GM04503 (cell line): ENCODE measurements at regions not wholly inside any gene's neighbourhood (a gene's known extent, or its start where the extent isn't known, plus 50 kb on each side); places are given as distances from the start of the nearest gene placed in this dataset.
"Not testable (repeated sequence)": the region's sequence is repeated elsewhere in the genome, so short reads cannot be mapped to it uniquely, and the experiment has no call there.

Experiments
- DNase-seq: peaks from one replicate; pipeline ENCODE4 v3.0.0-alpha.2; 2012; ENCODE audit warnings: low read depth

DNA sequence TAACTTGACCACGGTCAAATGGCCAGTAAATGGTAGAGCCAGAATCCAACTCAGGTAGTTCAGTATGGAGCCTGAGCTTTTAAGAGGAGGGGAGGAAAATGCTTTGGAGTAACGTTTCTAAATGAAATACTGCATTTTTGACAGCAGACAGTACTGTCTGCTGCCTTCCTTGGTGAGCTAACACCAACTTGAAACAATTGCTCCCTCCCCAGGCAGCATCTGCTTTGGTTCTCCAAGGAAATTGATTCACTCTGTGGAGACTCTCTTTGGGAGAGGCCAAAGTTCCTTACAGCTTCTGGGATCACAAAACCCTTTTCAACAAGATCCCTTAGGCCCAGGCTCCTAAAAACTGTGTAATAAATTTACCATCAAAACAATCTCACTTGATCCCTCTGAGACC lies 75.2 kb upstream of the SSBP2 start:
- DNase-seq, result no peak

DNA sequence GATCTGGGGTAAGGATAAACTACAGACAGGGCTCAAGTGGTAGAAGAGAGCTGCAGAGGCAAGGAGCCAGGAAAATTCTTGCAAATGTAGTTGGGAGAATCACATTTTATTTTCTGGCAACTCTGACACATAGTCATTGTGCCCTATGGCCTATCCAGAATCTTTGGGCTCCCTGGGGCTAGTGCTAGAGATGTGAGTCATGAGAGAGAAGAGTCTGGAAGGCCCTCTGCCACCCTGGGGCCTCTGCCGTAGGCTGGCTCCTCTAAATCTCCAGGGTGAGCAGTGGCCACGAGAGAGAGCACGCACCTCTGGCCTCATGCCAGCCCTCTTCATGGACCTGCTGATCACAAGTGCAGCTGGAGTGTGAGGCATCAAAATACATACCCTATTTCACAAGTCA lies 74.3 kb upstream of the SSBP2 start:
- peak; percentile 65 for DNase-seq

DNA sequence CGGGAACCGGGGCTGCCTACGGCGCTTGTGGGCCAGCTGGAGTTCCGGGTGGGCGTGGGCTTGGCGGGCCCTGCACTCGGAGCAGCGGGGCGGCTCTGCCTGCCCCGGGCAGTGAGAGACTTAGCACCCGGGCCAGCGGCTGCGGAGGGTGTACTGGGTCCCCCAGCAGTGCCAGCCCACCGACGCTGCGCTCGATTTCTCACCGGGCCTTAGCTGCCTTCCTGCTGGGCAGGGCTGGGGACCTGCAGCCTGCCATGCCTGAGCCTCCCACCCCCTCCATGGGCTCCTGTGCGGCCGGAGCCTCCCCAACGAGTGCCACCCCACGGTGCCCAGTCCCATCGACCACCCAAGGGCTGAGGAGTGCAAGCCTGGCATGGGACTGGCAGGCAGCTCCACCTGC lies 72.8 kb upstream of the SSBP2 start:
- not testable (repeated sequence) for DNase-seq

DNA sequence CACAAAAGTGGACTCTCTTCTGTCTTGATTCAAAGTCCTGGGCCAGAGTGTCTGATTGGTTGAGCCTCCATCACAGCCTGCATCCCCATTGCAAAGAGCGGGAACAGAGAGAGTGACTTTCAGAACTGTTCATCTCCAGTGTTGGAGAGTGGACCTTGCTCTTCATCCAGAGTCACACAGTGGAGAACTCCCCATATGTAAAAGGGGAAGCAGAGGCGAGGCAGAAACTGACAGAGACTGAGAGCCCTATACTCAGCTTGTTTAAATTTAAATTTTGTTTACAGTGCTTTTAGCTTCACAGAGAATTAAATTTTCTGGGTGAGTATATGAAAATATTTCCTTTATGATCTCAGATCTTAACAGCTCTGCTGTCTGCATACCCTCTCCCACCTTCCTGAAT lies 70.0 kb upstream of the SSBP2 start:
- DNase-seq, result no peak

DNA sequence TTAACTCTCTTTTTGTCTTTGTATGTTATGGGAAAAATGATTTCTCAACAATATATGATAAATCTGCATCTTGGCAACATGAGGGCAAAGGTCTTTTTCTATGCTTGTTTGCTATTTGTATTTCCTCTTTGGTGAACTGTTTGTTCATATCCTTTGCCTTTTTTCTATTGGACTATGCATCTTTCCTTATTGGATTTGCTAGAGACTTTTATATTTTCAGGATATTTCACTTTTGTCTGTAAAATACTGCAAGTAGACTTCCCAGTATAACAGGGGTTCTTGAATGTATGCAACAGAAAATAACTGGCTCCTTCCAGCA lies 69.4 kb upstream of the SSBP2 start:
- no peak for DNase-seq

DNA sequence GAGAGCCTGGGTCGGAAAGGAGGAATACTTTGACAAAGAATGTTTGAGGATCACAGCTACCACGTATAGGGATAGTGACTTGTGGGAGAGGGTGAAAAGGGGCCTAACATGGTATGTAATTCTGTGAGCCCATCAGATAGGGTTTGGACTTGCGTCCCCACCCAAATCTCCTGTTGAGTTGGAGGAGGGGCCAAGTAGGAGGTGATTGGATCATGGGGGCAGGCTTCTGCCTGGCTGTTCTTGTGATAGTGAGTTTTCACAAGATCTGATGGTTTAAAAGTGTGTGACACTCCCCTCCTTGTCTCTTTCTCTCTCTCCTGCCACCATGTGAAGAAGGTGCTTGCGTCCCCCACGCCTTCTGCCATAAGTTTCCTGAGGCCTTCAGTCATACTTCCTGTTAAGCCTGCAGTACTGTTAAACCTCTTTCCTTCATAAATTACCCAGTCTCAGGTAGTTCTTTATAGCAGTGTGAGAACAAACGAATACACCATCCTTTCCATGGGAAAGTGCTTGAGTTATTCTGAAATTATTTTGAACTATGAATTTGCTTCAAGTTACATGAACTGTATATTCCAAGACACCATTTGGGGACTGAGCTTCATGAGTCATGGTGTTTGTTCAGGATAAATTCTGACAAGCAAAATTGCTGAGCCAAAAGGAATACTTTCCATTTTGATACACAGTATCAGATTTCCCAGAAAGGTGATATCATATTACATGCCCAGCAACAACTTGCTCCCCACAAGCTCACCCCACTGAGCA lies 68.8 kb upstream of the SSBP2 start:
- DNase-seq, result no peak

DNA sequence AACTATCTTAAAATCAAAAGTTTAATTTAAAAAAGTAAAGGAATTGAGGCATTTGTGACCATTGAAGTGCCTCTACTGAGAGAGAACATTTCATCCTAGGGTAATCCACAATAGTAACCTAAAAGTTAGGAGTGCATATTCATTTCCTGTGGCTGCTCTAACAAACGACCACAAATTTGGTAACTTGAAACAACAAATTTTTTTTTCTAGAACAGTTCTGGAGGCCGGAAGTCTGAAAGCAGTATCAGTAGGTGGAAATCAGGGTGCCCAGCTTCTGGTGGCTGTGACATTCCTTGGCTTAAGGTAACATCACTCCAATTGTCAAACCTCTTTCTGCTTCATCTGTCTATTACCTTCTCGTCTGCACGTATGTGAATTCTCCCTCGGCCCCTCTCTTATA lies 67.1 kb upstream of the SSBP2 start:
- DNase-seq, result no peak

DNA sequence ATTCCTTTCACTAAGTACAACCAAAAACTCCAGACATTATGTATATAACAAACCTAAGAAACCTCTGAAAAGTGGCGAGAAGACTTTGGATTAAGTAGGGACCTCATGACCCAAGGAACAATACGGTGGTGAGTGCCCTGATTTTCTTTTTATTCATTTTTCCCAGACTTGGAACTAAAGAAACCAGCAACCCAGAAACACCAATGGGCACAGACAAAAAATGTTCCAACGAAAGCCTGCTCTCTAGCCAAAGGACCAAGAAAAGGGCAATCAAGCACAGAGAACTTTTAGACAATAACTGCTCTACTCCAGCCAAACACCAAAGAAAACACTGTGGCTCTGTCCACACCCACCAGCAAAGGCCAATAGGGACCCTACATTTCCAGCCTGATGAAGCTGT lies 66.2 kb upstream of the SSBP2 start:
- DNase-seq, result no peak

DNA sequence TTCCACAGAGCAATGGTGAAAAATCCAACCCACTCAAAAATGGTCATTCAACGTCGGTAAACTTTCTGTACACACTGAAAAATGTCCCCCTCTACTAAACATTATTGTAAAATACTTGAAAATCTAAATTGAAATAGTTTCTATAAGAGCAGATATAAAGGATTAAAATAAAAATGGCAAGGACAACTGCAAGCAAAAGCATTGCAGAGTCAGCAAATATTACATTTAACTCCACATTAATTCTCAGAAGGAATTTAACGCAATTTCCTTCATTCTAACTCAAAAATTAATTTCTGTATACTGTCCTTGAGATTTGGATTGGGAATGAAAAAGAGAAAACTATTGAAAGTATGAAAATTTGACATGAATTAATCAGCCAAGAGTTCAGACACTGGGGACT lies 64.4 kb upstream of the SSBP2 start:
- DNase-seq, result no peak

DNA sequence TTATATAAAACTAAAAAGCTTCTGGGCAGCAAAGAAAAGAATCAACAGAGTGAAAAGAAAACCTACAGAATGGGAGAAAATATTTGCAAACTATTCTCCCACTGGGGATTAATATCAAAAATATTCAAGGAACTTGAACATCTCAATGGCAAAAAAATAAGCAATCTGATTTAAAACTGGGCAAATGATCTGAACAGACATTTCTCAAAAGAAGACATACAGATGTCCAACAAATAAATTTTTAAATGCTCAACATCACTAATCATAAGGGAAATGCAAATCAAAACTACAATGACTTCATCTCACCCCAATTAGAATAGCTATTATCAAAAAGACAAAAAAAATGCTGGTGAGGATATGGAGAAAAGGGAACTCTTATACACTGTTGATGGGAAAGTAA lies 57.2 kb upstream of the SSBP2 start:
- DNase-seq, result no peak

DNA sequence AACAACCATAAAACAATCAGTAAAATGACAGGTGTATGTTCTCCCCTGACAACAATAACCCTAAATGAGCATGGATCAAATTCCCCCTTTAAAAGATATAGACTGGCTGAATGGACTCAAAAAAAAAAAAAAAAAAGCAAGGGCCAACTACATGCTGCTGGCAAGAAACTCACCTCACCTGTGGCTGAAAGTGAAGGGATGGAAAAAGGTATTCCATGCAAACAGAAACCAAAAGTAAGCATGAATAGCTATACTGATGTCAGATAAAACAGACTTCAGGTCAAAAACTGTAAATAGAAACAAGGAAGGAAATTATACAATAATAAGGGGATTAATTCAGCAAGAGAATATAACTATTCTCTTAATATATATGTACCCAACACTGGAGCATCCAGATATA lies 54.2 kb upstream of the SSBP2 start:
- no peak for DNase-seq

DNA sequence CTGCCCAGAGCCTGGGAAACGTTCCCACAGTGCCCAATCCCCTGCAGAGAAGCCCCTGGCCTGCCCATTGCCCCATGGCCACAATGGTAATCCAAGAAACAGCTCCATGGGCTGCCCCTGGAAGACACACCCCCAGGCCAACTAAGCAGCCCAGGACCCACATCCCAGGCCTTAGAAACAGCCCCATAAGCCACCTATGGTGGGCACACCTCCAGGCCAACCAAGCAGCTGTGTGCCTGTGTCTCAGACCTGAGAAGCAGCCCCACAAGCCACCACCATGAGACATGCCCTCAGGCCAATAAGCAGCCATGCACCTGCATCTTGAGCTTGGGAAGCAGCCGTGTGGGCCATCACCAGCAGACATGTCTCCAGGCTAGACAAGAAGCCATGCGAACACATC lies 52.9 kb upstream of the SSBP2 start:
- no peak for DNase-seq

DNA sequence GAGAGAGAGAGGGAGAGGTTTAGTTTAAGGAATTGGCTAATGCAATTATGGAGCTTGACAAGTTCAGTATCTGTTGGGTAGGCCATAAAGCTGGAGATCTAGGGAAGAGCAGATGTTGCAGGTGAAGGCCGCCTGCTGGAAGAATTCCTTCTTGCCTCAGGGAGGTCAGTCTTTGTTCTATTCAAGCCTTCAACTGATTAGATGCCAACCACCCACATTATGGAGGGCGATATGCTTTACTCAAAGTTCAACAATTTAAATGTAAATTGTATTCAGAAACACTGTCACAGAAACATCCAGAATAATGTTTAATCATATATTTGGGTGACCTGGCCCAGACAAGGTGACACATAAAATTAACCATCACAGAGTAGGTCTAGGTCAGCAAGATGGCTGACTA lies 51.7 kb upstream of the SSBP2 start:
- DNase-seq, result no peak

DNA sequence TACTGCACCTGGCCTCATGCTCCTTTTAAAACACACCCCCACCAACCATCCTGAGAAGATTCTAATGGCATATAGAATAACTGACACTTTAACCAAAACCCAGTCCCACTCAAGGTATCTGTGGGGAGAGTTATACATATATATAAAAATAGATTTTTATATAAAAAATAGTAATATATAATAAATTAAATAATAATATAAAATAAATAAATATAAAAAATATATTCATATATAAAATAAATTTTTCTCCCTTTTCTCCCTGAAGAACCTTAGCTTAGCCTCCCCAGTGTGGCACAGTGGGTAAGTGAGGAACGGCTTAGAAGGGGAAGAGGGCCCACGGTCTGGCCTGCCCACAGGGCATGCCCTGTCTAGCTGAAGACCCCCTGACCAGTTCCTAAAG lies 51.1 kb upstream of the SSBP2 start:
- DNase-seq, result no peak

DNA sequence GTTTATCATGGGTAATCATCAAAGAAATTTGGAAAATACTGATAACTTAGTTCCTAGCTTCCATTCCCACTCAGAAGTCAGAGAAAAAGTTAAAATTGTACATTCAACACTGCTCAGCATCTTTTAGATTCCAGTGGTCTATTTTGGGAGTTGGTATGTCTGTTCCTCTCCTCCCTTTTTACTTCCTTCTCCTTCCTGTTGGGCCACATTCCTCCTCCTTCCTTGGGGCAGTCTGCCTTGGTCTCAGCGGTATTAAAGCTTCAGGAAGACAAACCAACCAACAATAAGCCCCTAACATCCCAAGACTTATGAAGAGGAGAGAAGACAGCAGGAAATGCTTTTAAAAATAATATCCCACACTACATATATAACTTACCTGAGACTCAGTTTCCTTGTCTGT lies 49.9 kb upstream of the SSBP2 start:
- DNase-seq, result no peak
